Effector memory CD8-positive, alpha-beta T cell (primary cell): ENCODE measurements at regions not wholly inside any gene's neighbourhood (a gene's known extent, or its start where the extent isn't known, plus 50 kb on each side); places are given as distances from the start of the nearest gene placed in this dataset.
"Not testable (repeated sequence)": the region's sequence is repeated elsewhere in the genome, so short reads cannot be mapped to it uniquely, and the experiment has no call there.

Experiments
- ATAC-seq: fragments of 150-1000 bp; cut with Tn5 transposase; replicated peaks from 2 replicates; pipeline ENCODE4 v1.10.0; 2021; ENCODE audit warnings: mild to moderate bottlenecking, moderate library complexity
- DNase-seq, 3 experiments: peaks; one replicate each; pipeline ENCODE4 v3.0.0; 2021
- H3K27ac Mint-ChIP-seq, 2 donors: one replicate each; pipeline ENCODE4 v1.8.0; 2022; ENCODE audit warnings: mild to moderate bottlenecking in 2 of 2, mixed read lengths in 2 of 2, moderate library complexity in 2 of 2
- H3K27me3 Mint-ChIP-seq, 2 donors: one replicate each; pipeline ENCODE4 v1.8.0; 2022; ENCODE audit warnings: mixed read lengths in 2 of 2
- H3K36me3 Mint-ChIP-seq: one replicate; pipeline ENCODE4 v1.8.0; 2022; ENCODE audit warnings: mild to moderate bottlenecking, moderate library complexity, mixed read lengths; ENCODE audit not compliant: insufficient read depth
- H3K4me1 Mint-ChIP-seq, 2 donors: one replicate each; pipeline ENCODE4 v1.8.0; 2022; ENCODE audit warnings: low read depth in 2 of 2, mixed read lengths in 2 of 2
- H3K4me3 Mint-ChIP-seq, 2 donors: one replicate each; pipeline ENCODE4 v1.8.0; 2022; ENCODE audit warnings: mild to moderate bottlenecking in 2 of 2, mixed read lengths in 2 of 2, moderate library complexity in 2 of 2
- H3K9me3 Mint-ChIP-seq, 2 donors: one replicate each; pipeline ENCODE4 v1.8.0; 2022; ENCODE audit warnings: mixed read lengths in 2 of 2

DNA sequence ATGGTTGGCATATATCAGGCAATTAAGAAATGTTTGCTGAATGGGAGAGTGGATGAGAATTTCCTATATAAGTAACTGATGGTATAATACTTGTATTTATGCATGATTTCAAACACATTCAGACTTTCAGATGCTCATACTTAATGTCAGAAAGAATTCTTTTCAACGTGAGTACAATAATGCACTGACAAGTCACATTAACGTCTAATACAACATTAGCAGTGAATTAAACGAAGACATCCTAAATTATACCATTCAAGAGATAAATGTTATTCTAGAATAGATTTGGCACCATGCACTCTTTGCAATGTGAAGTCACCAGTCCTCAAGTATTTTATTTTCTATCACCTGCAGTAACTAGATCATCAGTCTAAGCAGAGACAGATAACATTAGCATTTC, 712.9 kb downstream of the TLE1 start:
- Mint-ChIP-seq H3K27me3 (no peaks in the 10 kb centered on the region), H3K4me3 (no peak overlapping the region), H3K4me1 (no peaks in the 10 kb centered on the region), H3K27ac (no peak overlapping the region), H3K9me3 (peaks cover 7% of the 10 kb centered on the region in 2 donors), H3K36me3 (no peaks in the 10 kb centered on the region)
- no peak for ATAC-seq
- no peak for DNase-seq

DNA sequence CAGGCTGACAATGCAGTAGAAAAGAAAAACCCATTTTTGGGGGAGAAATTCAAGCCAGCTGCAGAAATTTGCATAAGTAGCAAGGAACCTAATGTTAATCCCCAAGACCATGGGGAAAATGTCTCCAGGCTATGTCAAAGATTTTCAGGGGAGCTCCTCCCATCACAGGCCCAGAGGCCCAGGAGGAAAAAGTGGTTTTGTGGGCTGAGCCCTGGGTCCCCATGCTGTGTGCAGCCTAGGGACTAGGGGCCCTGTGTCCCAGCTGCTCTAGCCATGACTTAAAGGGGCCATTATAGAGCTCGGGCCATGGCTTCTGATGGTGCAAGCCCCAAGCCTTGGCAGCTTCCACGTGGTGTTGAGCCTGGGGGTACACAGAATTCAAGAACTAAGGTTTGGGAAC, 719.0 kb downstream of the TLE1 start:
- H3K4me3 Mint-ChIP-seq, H3K27me3 Mint-ChIP-seq, DNase-seq, H3K36me3 Mint-ChIP-seq, H3K27ac Mint-ChIP-seq, H3K4me1 Mint-ChIP-seq, ATAC-seq: not testable (repeated sequence)
- H3K9me3 Mint-ChIP-seq: peaks cover 6 to 10% of the 10 kb centered on the region in 2 donors

DNA sequence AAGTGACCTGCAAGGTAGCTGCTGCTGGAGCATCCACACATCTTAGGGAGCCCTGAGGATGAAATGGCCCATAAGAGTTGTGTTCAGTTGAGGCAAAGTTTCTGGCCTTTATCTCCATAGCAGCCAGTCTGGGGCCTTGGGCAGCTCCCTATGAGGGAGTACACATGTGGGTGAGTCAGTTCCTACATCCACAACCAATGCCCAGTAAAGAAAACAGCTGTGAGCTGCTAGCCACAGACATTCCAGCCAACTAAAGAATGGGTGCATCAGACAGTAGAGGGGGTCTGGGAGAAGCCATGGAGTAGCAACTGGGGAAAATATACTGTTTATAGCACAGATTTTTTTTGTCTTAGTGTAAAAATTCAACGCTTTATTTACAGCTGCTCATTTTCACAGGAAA, 720.7 kb downstream of the TLE1 start:
- Mint-ChIP-seq H3K4me3 (no peak overlapping the region), H3K36me3 (no peaks in the 10 kb centered on the region), H3K27me3 (no peaks in the 10 kb centered on the region), H3K4me1 (no peaks in the 10 kb centered on the region), H3K27ac (no peak overlapping the region), H3K9me3 (peaks cover 5 to 9% of the 10 kb centered on the region in 2 donors)
- no peak for DNase-seq
- no peak for ATAC-seq

DNA sequence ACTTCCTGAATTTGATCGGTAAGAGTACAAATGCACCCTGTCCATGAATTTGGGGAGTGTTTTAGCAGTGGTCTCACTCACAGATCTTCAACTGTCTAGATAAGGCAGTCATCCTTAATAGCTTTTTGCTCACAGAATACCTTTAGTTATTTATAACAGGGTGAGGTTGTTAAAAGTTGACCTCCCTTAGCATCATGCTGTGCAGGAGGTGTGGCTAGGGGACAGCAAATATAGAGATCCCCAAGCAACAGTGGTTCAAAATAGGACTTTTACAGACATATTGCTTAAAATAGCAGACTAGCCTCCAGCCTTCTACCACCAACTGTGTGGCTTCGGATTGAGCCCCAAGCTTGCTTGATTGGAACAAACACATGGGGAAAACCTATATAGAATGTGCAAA, 724.4 kb downstream of the TLE1 start:
- ATAC-seq (no peak), DNase-seq (no peak)
- Mint-ChIP-seq H3K36me3 (no peaks in the 10 kb centered on the region), H3K4me3 (no peak overlapping the region), H3K27ac (no peak overlapping the region), H3K9me3 (peaks cover 10 to 13% of the 10 kb centered on the region in 2 donors), H3K4me1 (no peaks in the 10 kb centered on the region), H3K27me3 (no peaks in the 10 kb centered on the region)

DNA sequence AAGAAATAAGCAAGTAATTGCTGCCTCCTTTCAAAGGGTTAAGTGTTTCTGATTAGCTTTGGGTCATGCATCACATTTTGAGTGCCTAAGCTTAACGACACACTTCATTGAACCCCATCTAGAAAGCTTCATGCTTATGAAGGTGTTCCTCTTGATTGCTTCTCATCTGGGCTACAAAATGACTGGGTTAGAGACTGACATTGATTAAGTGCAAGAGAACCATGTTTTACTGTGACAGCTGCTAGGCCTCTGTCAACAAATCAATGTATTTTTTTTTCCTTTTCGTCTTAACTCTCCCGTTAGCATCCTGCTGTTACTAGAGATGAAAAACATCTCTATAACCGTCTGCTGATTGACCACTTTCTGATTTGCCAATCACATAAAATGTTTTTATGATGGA, 725.0 kb downstream of the TLE1 start:
- H3K36me3 Mint-ChIP-seq: peaks cover 2% of the 10 kb centered on the region
- no peak overlapping the region for H3K4me3 Mint-ChIP-seq
- no peak for DNase-seq
- H3K27ac Mint-ChIP-seq: no peak overlapping the region
- peaks cover 7 to 8% of the 10 kb centered on the region in 2 donors for H3K9me3 Mint-ChIP-seq
- H3K27me3 Mint-ChIP-seq: no peaks in the 10 kb centered on the region
- no peak for ATAC-seq
- no peaks in the 10 kb centered on the region for H3K4me1 Mint-ChIP-seq

DNA sequence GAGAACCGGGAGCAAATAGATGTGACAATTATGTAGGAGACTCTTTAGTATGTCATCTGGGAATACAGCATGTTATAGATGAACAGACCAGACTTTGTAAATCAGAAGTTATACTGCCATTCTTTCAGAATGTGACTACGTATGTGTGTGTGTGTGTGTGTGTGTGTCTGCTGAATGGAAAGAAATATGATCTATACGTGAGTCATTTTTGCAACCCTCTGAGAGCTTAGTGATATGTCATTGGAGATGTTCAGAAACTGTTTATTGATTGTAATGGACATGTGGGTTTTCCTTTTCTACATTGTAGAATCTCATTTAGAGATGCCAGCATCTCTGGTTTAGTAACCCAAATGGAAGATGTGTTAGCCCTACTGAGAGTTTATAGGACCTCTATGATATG, 731.5 kb downstream of the TLE1 start:
- H3K4me1 Mint-ChIP-seq: no peaks in the 10 kb centered on the region
- no peak for DNase-seq
- peaks cover 3% of the 10 kb centered on the region for H3K36me3 Mint-ChIP-seq
- no peak overlapping the region for H3K27ac Mint-ChIP-seq
- no peaks in the 10 kb centered on the region for H3K27me3 Mint-ChIP-seq
- ATAC-seq: no peak
- peaks cover 0 to 14% of the 10 kb centered on the region in 2 donors for H3K9me3 Mint-ChIP-seq
- no peak overlapping the region for H3K4me3 Mint-ChIP-seq

DNA sequence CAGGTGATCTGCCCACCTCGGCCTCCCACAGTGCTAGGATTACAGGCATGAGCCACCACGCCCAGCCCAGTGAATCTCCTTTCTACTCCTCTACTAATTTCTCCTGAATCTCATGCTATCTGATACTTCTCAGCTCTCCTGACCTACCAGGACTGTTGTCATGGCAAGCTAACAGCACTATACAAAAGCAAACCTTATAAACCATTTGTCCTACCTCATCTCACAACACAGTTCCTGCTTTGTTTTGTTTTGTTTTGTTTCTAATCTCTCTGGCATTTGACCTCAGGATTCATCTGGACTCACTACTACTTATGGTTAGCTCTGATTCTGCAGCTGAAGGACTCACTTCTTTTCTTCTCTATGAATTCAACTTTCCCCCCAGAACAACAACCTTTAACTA, 734.8 kb downstream of the TLE1 start:
- ATAC-seq (no peak), DNase-seq (no peak)
- Mint-ChIP-seq H3K36me3 (peaks cover 2% of the 10 kb centered on the region), H3K9me3 (peaks cover 0 to 12% of the 10 kb centered on the region in 2 donors), H3K27ac (no peak overlapping the region), H3K27me3 (no peaks in the 10 kb centered on the region), H3K4me3 (no peak overlapping the region), H3K4me1 (no peaks in the 10 kb centered on the region)

DNA sequence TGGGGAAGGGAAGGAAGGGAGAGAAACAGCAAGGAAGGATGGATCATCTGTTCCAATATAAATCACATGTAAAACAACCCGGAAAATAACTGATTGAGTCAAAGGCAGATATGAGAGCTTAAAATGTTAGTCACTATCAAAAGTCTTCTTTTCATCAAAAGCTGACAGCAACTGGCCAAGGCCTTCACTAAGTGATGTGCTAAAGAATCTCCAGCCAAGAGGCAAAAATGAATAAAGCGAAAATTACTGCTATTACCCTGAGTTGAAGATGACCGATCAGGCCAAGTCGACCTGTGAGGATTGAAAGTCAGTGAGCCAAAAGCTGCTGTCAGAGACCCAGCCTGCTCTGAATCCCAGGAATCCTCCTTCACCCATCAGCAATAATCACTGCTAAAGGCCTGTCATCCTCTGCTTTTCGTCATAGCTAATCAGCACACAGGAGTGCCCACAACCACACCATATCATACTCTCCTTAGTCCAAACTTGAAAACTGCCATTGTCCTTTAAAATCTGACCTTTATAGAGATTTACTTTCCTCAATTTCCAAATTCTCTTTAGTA, 736.9 kb downstream of the TLE1 start:
- Mint-ChIP-seq H3K4me3 (no peak overlapping the region), H3K27ac (no peak overlapping the region), H3K27me3 (no peaks in the 10 kb centered on the region), H3K36me3 (no peaks in the 10 kb centered on the region), H3K9me3 (peaks cover 0 to 12% of the 10 kb centered on the region in 2 donors), H3K4me1 (no peaks in the 10 kb centered on the region)
- DNase-seq (no peak), ATAC-seq (no peak)

DNA sequence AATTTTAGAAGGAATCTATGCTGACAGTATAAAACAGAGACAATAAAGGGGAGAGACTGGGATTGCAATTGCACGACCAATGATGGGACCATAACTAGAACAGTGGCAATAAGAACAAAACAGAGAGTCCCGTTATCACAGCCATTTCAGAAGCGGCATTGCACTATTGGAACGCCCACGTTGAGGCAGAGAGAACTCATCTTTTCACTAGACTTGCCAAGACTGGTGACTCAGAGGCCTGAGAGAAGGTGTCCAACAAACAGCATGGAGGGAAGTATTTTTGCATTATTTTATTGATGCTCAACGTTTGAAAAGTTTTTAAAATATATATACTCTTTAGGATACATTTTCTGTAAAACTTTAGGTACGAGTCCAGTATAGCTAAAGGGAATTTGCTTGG, 737.7 kb downstream of the TLE1 start:
- DNase-seq (no peak), ATAC-seq (no peak)
- Mint-ChIP-seq H3K4me3 (no peak overlapping the region), H3K36me3 (no peaks in the 10 kb centered on the region), H3K27ac (no peak overlapping the region), H3K9me3 (peaks cover 0 to 12% of the 10 kb centered on the region in 2 donors), H3K27me3 (no peaks in the 10 kb centered on the region), H3K4me1 (no peaks in the 10 kb centered on the region)

DNA sequence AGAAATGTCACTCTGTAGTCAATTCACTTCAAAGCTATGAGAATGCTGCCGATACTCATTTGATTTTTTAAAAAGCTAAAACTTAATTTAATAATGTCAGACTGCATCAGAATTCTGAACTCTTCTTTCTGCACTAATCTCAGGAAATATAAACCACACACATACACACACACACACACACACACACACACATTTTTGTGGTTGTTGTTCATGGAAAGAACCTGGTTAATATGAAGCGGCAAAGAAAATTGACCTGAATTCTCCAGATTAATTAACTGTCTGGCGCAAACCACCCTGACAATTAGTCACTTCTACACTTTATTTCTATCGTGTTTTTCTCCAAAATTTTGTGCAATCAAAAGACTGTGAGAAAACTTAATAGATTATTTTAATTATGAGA, 740.5 kb downstream of the TLE1 start:
- H3K27me3 Mint-ChIP-seq: no peaks in the 10 kb centered on the region
- DNase-seq (no peak), ATAC-seq (no peak)
- H3K36me3 Mint-ChIP-seq: no peaks in the 10 kb centered on the region
- no peak overlapping the region for H3K4me3 Mint-ChIP-seq
- H3K9me3 Mint-ChIP-seq: peaks cover 0 to 8% of the 10 kb centered on the region in 2 donors
- H3K4me1 Mint-ChIP-seq: no peaks in the 10 kb centered on the region
- H3K27ac Mint-ChIP-seq: no peak overlapping the region

DNA sequence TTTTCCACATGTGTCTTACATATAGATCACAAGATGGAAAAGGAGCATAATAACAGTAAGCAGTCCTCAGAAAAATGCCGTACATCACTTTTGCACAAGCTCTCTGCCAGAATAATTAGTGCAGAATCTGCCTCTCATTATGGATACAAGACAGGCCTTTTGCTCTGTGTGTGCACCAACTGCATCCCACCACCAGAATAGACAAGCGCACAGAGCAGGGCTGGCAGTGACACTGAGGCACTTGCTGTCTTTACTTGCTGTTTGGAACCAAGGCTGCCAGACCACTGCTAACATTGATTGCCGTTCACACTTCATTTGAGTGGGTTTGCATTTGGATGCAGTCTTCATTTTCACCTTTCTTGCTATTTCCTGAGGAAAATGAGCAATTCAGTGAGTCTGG, 741.3 kb downstream of the TLE1 start:
- no peak overlapping the region for H3K27ac Mint-ChIP-seq

DNA sequence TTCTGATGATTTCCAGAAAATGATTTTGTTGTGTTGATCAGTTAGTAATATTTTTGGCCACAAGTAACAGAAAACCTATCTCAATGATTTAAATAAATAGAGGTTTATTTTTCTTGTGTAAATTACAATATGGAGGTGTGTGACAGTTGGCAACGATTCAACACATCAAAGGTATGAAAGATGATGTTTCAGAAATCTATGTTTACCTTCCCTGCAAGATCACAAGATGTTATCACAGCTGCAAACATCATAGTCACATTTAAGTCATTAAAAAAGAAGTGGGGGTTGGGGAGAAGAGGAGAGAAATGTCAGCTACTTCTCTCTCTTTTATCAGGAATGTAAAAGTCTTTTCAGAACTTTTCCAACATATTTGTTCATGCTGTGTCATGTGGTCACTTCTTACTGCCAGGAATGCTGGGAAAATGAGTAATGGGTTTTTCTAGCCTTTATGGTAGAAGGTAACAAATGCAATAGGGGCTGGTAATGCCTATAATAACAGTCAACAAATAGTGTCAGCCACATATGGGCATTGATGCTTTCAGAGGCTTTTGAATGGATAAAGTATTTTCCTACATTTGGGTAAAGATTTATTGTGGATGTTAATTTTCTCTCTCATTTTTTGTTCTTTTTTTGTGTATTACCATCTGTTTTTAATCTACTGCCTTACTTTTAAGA, 742.7 kb downstream of the TLE1 start:
- H3K9me3 Mint-ChIP-seq: peaks cover 0 to 6% of the 10 kb centered on the region in 2 donors
- no peak overlapping the region for H3K4me3 Mint-ChIP-seq
- no peaks in the 10 kb centered on the region for H3K4me1 Mint-ChIP-seq
- H3K27me3 Mint-ChIP-seq: no peaks in the 10 kb centered on the region
- H3K36me3 Mint-ChIP-seq: no peaks in the 10 kb centered on the region
- no peak overlapping the region for H3K27ac Mint-ChIP-seq
- DNase-seq: no peak
- no peak for ATAC-seq

More for the DNA sequence above, 741.3 kb downstream of the TLE1 start:
- Mint-ChIP-seq H3K4me3 (no peak overlapping the region), H3K4me1 (no peaks in the 10 kb centered on the region), H3K27me3 (no peaks in the 10 kb centered on the region), H3K9me3 (peaks cover 0 to 7% of the 10 kb centered on the region in 2 donors), H3K36me3 (no peaks in the 10 kb centered on the region)
- ATAC-seq: no peak
- no peak for DNase-seq

DNA sequence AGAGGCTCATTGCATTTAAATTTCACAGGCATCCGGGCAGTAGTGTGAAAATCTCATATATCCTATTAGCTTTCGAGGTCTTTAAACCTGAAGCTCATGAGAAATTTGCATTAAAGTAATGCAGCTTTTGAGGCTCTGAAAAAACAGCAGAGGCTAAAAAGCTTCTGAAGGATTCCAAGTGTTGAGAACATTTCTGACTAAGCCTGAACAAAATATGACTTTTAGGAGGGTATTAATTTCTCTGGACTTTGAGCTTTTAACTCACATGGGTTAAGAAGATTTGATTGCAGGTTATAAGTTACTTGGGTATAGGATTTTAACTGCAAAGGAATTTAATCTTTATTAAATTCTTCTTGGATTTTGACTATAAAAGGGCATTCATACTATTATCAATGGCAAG, 743.9 kb downstream of the TLE1 start:
- Mint-ChIP-seq H3K36me3 (no peaks in the 10 kb centered on the region), H3K27ac (no peak overlapping the region), H3K4me3 (no peak overlapping the region), H3K27me3 (no peaks in the 10 kb centered on the region), H3K9me3 (peaks cover 4% of the 10 kb centered on the region in 2 donors), H3K4me1 (no peaks in the 10 kb centered on the region)
- no peak for DNase-seq
- no peak for ATAC-seq

DNA sequence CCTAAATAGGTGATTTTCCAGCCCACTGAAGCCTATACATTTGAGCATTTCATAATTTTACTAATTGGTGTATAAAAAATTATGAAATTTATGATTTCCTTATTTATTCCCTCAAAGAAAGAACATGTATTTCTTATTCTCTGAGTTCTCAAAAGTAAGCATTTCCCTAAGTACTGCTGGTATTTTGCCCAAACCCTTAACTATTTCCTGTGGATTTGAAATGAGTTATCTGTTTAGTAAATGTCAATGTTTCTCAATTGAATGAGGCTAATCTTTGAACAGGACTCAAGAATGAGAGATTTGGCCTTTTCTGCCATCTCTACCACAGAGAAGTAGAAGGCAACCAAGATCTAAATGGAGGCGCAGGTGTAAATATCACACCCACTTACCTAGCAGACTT, 751.7 kb downstream of the TLE1 start:
- no peak for DNase-seq

More for the DNA sequence above, 751.7 kb downstream of the TLE1 start:
- no peak for ATAC-seq
- no peaks in the 10 kb centered on the region for H3K36me3 Mint-ChIP-seq
- no peak overlapping the region for H3K4me3 Mint-ChIP-seq
- peaks cover 8 to 18% of the 10 kb centered on the region in 2 donors for H3K9me3 Mint-ChIP-seq
- H3K27ac Mint-ChIP-seq: no peak overlapping the region
- no peaks in the 10 kb centered on the region for H3K4me1 Mint-ChIP-seq
- H3K27me3 Mint-ChIP-seq: no peaks in the 10 kb centered on the region
